ENCODE measurements at regions not wholly inside any gene's neighbourhood (a gene's known extent, or its start where the extent isn't known, plus 50 kb on each side); places are given as distances from the start of the nearest gene placed in this dataset.

GRCh38 chr7:25979605-25980004 is 172.4 kb upstream of the NFE2L3 start:
- ChIA-PET CTCF (no interaction called here), POLR2A (ENCODE audit: low non-redundant PET) (no interaction called here)
- H3K4me3 ChIP-seq (ENCODE audit: low read depth, low read length, poor library complexity, severe bottlenecking) = no peak overlapping the region
- BruUV-seq (replicated peaks) = no TSS peak
- no peaks in the 10 kb centered on the region for H3K4me1 ChIP-seq (ENCODE audit: insufficient read depth, low read length, poor library complexity, severe bottlenecking)
- TF ChIP-seq CTCF (conservative IDR thresholded peaks at IDR 0.05; ENCODE audit: low read depth, low read length) (no peak), EZH2 (IDR thresholded peaks at IDR 0.05; ENCODE audit: borderline replicate concordance, low read depth, low read length, poor library complexity, severe bottlenecking) (no peak)
- no peaks in the 10 kb centered on the region for H3K36me3 ChIP-seq (ENCODE audit: insufficient read depth, low read length, poor library complexity, severe bottlenecking)
- H3K27ac ChIP-seq (ENCODE audit: low read depth, low read length, poor library complexity, severe bottlenecking) = no peak overlapping the region
- peaks cover 8% of the 10 kb centered on the region for H3K9me3 ChIP-seq (ENCODE audit: low read depth, low read length, poor library complexity, severe bottlenecking)
- DNase-seq (ENCODE audit: low spot score) = no peak
- intact Hi-C loops (cut with micrococcal nuclease; ENCODE audit: unreplicated experiment) = no loop called here
- no peaks in the 10 kb centered on the region for H3K27me3 ChIP-seq (replicated peaks; ENCODE audit: insufficient read depth, low read depth, low read length, poor library complexity)

GRCh38 chr7:25982684-25983083 is 169.3 kb upstream of the NFE2L3 start:
- H3K4me3 ChIP-seq (ENCODE audit: low read depth, low read length, poor library complexity, severe bottlenecking) = no peak overlapping the region
- no peaks in the 10 kb centered on the region for H3K4me1 ChIP-seq (ENCODE audit: insufficient read depth, low read length, poor library complexity, severe bottlenecking)
- ChIA-PET POLR2A (ENCODE audit: low non-redundant PET) (no interaction called here), CTCF (no interaction called here)
- H3K36me3 ChIP-seq (ENCODE audit: insufficient read depth, low read length, poor library complexity, severe bottlenecking) = no peaks in the 10 kb centered on the region
- H3K27ac ChIP-seq (ENCODE audit: low read depth, low read length, poor library complexity, severe bottlenecking) = no peak overlapping the region
- peak; percentile 31 for DNase-seq (ENCODE audit: low spot score)
- H3K27me3 ChIP-seq (replicated peaks; ENCODE audit: insufficient read depth, low read depth, low read length, poor library complexity) = no peaks in the 10 kb centered on the region
- no peak for TF ChIP-seq CTCF (conservative IDR thresholded peaks at IDR 0.05; ENCODE audit: low read depth, low read length)
- TF ChIP-seq EZH2 (IDR thresholded peaks at IDR 0.05; ENCODE audit: borderline replicate concordance, low read depth, low read length, poor library complexity, severe bottlenecking) = no peak
- intact Hi-C loops (cut with micrococcal nuclease; ENCODE audit: unreplicated experiment) = no loop called here
- no peaks in the 10 kb centered on the region for H3K9me3 ChIP-seq (ENCODE audit: low read depth, low read length, poor library complexity, severe bottlenecking)
- no TSS peak for BruUV-seq (replicated peaks)

- ChIA-PET CTCF (interaction anchor here (0.6 kb wide), 1 partner anchor 127 kb away, joined by 4 read pairs; no protein-coding TSS in a partner anchor), POLR2A (ENCODE audit: low non-redundant PET) (no interaction called here)
- Histone ChIP-seq H3K27ac (ENCODE audit: low read depth, low read length, poor library complexity, severe bottlenecking) (no peak overlapping the region), H3K9me3 (ENCODE audit: low read depth, low read length, poor library complexity, severe bottlenecking) (no peaks in the 10 kb centered on the region), H3K4me3 (ENCODE audit: low read depth, low read length, poor library complexity, severe bottlenecking) (no peak overlapping the region), H3K4me1 (ENCODE audit: insufficient read depth, low read length, poor library complexity, severe bottlenecking) (no peaks in the 10 kb centered on the region), H3K27me3 (replicated peaks; ENCODE audit: insufficient read depth, low read depth, low read length, poor library complexity) (no peaks in the 10 kb centered on the region), H3K36me3 (ENCODE audit: insufficient read depth, low read length, poor library complexity, severe bottlenecking) (no peaks in the 10 kb centered on the region)
- TF ChIP-seq CTCF (conservative IDR thresholded peaks at IDR 0.05; ENCODE audit: low read depth, low read length) (no peak), EZH2 (IDR thresholded peaks at IDR 0.05; ENCODE audit: borderline replicate concordance, low read depth, low read length, poor library complexity, severe bottlenecking) (no peak)
- DNase-seq (ENCODE audit: low spot score) = no peak
- intact Hi-C loops (cut with micrococcal nuclease; ENCODE audit: unreplicated experiment) = no loop called here
- BruUV-seq (replicated peaks) = no TSS peak
Measured at GRCh38 chr7:25985196-25985595, 166.8 kb upstream of the NFE2L3 start.
